ENCODE measurements at regions not wholly inside any gene's neighbourhood (a gene's known extent, or its start where the extent isn't known, plus 50 kb on each side); places are given as distances from the start of the nearest gene placed in this dataset.

DNA sequence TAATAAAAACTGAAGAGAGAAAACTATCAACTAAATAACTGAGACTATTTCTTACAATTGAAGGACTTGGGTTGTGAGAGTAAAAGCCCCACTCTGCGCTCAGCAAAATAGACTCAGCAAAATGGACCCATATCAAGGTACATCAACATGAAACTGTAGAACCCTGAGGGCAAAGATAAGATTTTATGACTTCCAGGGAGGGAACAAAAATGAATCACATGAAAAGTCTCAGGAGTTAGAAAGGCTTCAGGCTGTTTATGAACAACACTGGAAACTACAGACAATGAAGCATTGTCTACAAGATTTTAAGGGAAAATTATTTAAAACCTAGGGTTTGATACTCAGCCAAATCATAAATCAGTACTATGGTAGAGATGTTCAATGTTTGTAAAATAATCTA lies 434.3 kb downstream of the PTPRC start:
- no peak for TF ChIP-seq POLR2AphosphoS5 (IDR thresholded peaks at IDR 0.05)
- TF ChIP-seq CTCF (IDR thresholded peaks at IDR 0.05; ENCODE audit: poor library complexity, severe bottlenecking): no peak
- no peak for TF ChIP-seq EP300 (conservative IDR thresholded peaks at IDR 0.05; ENCODE audit: poor library complexity, severe bottlenecking)
- TF ChIP-seq SMC3 (conservative IDR thresholded peaks at IDR 0.05; ENCODE audit: poor library complexity): no peak
- no peak for TF ChIP-seq REST (IDR thresholded peaks at IDR 0.05; ENCODE audit: borderline replicate concordance)
- TF ChIP-seq RAD21 (conservative IDR thresholded peaks at IDR 0.05): no peak
- no peak for TF ChIP-seq EZH2 (IDR thresholded peaks at IDR 0.05; ENCODE audit: borderline replicate concordance, insufficient read depth, low read length, poor library complexity, severe bottlenecking)
- no peak for TF ChIP-seq TAF1 (IDR thresholded peaks at IDR 0.05; ENCODE audit: low read depth)
- TF ChIP-seq MXI1 (conservative IDR thresholded peaks at IDR 0.05; ENCODE audit: poor library complexity, severe bottlenecking): no peak
- Histone ChIP-seq H3K27me3 (ENCODE audit: insufficient read depth, low read depth, low read length) (no peaks in the 10 kb centered on the region), H3K4me3 (ENCODE audit: low read length) (no peak overlapping the region), H3K27ac (ENCODE audit: low read length) (no peak overlapping the region), H3K9me2 (ENCODE audit: insufficient read depth, low read length) (no peaks in the 10 kb centered on the region), H2AFZ (ENCODE audit: low read depth, low read length) (no peak overlapping the region), H3K9me3 (ENCODE audit: low read length) (no peaks in the 10 kb centered on the region), H3K36me3 (ENCODE audit: insufficient read depth, low read length) (no peaks in the 10 kb centered on the region), H3K9ac (ENCODE audit: low read length) (no peak overlapping the region), H3K79me2 (replicated peaks; ENCODE audit: insufficient read depth, low read length) (no peaks in the 10 kb centered on the region), H3K4me2 (ENCODE audit: low read length) (no peak overlapping the region), H3F3A (ENCODE audit: insufficient read depth, low read length, poor library complexity, severe bottlenecking) (no peaks in the 10 kb centered on the region), H4K20me1 (ENCODE audit: insufficient read depth) (no peaks in the 10 kb centered on the region)

DNA sequence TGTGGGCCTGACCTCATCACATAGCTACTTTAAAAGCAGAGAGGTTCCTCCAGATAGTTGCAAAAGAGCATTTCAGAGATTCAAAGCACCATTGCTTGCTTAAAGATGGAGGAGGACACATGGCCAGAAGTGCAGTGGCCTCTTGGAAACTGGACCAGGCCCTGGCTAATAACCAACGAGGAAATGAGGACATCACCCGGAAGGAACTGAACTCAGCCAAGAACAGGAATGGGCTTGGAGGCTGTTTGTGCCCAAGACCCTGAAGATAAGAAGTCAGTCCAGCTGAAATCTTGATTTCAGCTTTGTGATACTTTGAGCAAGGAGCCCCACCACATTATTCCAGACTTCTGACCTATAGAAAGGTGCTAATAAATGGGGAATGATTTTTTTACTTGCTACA lies 437.0 kb downstream of the PTPRC start:
- Histone ChIP-seq H3K9me3 (ENCODE audit: low read length) (no peaks in the 10 kb centered on the region), H2AFZ (ENCODE audit: low read depth, low read length) (no peak overlapping the region), H3K36me3 (ENCODE audit: insufficient read depth, low read length) (no peaks in the 10 kb centered on the region), H3K27ac (ENCODE audit: low read length) (no peak overlapping the region), H3K79me2 (replicated peaks; ENCODE audit: insufficient read depth, low read length) (no peaks in the 10 kb centered on the region), H3K9me2 (ENCODE audit: insufficient read depth, low read length) (no peaks in the 10 kb centered on the region), H3K9ac (ENCODE audit: low read length) (no peak overlapping the region), H3F3A (ENCODE audit: insufficient read depth, low read length, poor library complexity, severe bottlenecking) (no peaks in the 10 kb centered on the region), H3K4me2 (ENCODE audit: low read length) (no peak overlapping the region), H3K27me3 (ENCODE audit: insufficient read depth, low read depth, low read length) (no peaks in the 10 kb centered on the region), H4K20me1 (ENCODE audit: insufficient read depth) (no peaks in the 10 kb centered on the region), H3K4me3 (ENCODE audit: low read length) (no peak overlapping the region)
- TF ChIP-seq REST (IDR thresholded peaks at IDR 0.05; ENCODE audit: borderline replicate concordance): no peak
- TF ChIP-seq RAD21 (conservative IDR thresholded peaks at IDR 0.05): no peak
- TF ChIP-seq CTCF (IDR thresholded peaks at IDR 0.05; ENCODE audit: poor library complexity, severe bottlenecking): no peak
- TF ChIP-seq EP300 (conservative IDR thresholded peaks at IDR 0.05; ENCODE audit: poor library complexity, severe bottlenecking): no peak
- TF ChIP-seq POLR2AphosphoS5 (IDR thresholded peaks at IDR 0.05): no peak
- no peak for TF ChIP-seq MXI1 (conservative IDR thresholded peaks at IDR 0.05; ENCODE audit: poor library complexity, severe bottlenecking)
- no peak for TF ChIP-seq EZH2 (IDR thresholded peaks at IDR 0.05; ENCODE audit: borderline replicate concordance, insufficient read depth, low read length, poor library complexity, severe bottlenecking)
- TF ChIP-seq SMC3 (conservative IDR thresholded peaks at IDR 0.05; ENCODE audit: poor library complexity): no peak
- TF ChIP-seq TAF1 (IDR thresholded peaks at IDR 0.05; ENCODE audit: low read depth): no peak

Data from neural cell (in vitro differentiated cells).